Keratinocyte (primary cell): ENCODE measurements at regions not wholly inside any gene's neighbourhood (a gene's known extent, or its start where the extent isn't known, plus 50 kb on each side); places are given as distances from the start of the nearest gene placed in this dataset.

ENCODE experiments used
- DNase-seq: peaks from one replicate; pipeline ENCODE4 v3.0.0-alpha.2; 2011; ENCODE audit warnings: low read depth, missing footprints, low spot score
- FAIRE-seq: peaks from 2 replicates; lab custom pipeline; 2011; peaks lifted over from hg19 to GRCh38; lab: Jason Lieb, UNC
- H2AFZ ChIP-seq: 2 replicates; pipeline ENCODE4 v1.6.0; 2012; ENCODE audit warnings: low read length, control low read depth, inconsistent platforms; ENCODE audit not compliant: control insufficient read depth
- H3K27ac ChIP-seq: 2 replicates; pipeline ENCODE4 v1.5.1; 2011; ENCODE audit warnings: low read length; ENCODE audit not compliant: control insufficient read depth, insufficient read depth
- H3K27me3 ChIP-seq: 3 replicates; pipeline ENCODE4 v1.6.0; 2011; ENCODE audit warnings: low read length; ENCODE audit not compliant: control insufficient read depth, insufficient read depth; ENCODE audit errors: extremely low read depth
- H3K36me3 ChIP-seq, 2 experiments: 2 replicates in 1 of 2; 3 replicates in 1 of 2; pipeline ENCODE4 v1.5.1; 2011; ENCODE audit warnings: low read length in 2 of 2, mild to moderate bottlenecking in 1 of 2; ENCODE audit not compliant: control insufficient read depth in 2 of 2, insufficient read depth in 2 of 2; ENCODE audit errors: extremely low read depth in 1 of 2
- H3K4me1 ChIP-seq: 3 replicates; pipeline ENCODE4 v1.5.1; 2011; ENCODE audit warnings: low read length; ENCODE audit not compliant: control insufficient read depth, insufficient read depth; ENCODE audit errors: extremely low read depth
- H3K4me2 ChIP-seq: 3 replicates; pipeline ENCODE4 v1.6.0; 2011; ENCODE audit warnings: low read depth, low read length; ENCODE audit not compliant: control insufficient read depth, insufficient read depth; ENCODE audit errors: extremely low read depth
- H3K4me3 ChIP-seq, 3 experiments: fragments of 200-600 bp in 1 of 3; sonication (generic) in 1 of 3; 2 replicates in 2 of 3; 3 replicates in 1 of 3; pipeline ENCODE4 v1.5.1; 2011 to 2016; ENCODE audit warnings: low read length in 3 of 3, mild to moderate bottlenecking in 3 of 3, control low read depth in 2 of 3, inconsistent platforms in 1 of 3, low read depth in 1 of 3, mixed read lengths in 1 of 3, mixed run types in 1 of 3, moderate library complexity in 1 of 3; ENCODE audit not compliant: control insufficient read depth in 2 of 3, insufficient read depth in 2 of 3; ENCODE audit errors: extremely low read depth in 1 of 3
- H3K79me2 ChIP-seq: 2 replicates; pipeline ENCODE4 v1.6.0; 2012; ENCODE audit warnings: low read length; ENCODE audit not compliant: control insufficient read depth, insufficient read depth
- H3K9ac ChIP-seq: 3 replicates; pipeline ENCODE4 v1.6.0; 2011; ENCODE audit warnings: low read length; ENCODE audit not compliant: control insufficient read depth, insufficient read depth; ENCODE audit errors: extremely low read depth
- H3K9me1 ChIP-seq: 3 replicates; pipeline ENCODE4 v1.6.0; 2011; ENCODE audit warnings: low read length; ENCODE audit not compliant: control insufficient read depth, insufficient read depth; ENCODE audit errors: extremely low read depth
- H3K9me3 ChIP-seq: 2 replicates; pipeline ENCODE4 v1.5.1; 2012; ENCODE audit warnings: low read depth, low read length; ENCODE audit not compliant: control insufficient read depth
- H4K20me1 ChIP-seq: 3 replicates; pipeline ENCODE4 v1.6.0; 2011; ENCODE audit warnings: low read length; ENCODE audit not compliant: control insufficient read depth, insufficient read depth; ENCODE audit errors: extremely low read depth
- EZH2 ChIP-seq: IDR thresholded peaks from one replicate; pipeline ENCODE4 v1.6.1; 2012; ENCODE audit warnings: inconsistent platforms, mild to moderate bottlenecking, low read length, moderate library complexity
- dilution Hi-C: fragments of 300-500 bp; cut with MboI; formaldehyde crosslinking; loops from one replicate; pipeline ENCODE4 v1.7.0; 2020; ENCODE audit warnings: low sequenced_read_pairs; ENCODE audit not compliant: extremely low pct_ligation_motif_present
- TF ChIP-seq, protein P1 (sequence below), 3 experiments: IDR thresholded peaks in 1 of 3; conservative IDR thresholded peaks in 1 of 3; optimal IDR thresholded peaks in 1 of 3; 2 replicates in 2 of 3; 3 replicates in 1 of 3; pipeline versions ENCODE3 to v1.5.1; 2011; ENCODE audit warnings: low read length in 3 of 3, mild to moderate bottlenecking in 3 of 3, moderate library complexity in 2 of 3, control low read depth in 1 of 3, inconsistent platforms in 1 of 3; ENCODE audit not compliant: insufficient read depth in 2 of 3; ENCODE audit errors: extremely low read depth in 1 of 3

DNA sequence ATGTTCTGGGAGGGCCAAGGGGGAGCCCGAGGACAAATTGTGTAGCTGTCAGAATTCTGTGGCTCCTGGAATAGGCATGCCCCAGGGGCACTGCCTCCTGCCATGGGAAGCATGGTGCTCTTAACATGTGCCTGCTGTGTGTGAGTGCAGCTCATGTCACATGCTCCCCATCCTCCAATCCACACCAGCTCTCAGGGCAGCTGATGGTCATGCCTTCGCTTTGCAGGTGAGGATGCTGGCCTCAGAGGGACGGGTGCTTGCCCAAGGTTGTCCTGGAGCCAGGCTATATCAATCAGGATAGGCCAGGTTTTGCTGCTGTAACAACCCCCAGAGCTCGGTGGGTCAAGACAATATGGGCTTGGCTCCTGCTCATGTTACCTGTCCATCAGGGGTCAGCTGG is 303.4 kb downstream of the RPS24 start:
- Histone ChIP-seq H3K79me2 (no peaks in the 10 kb centered on the region), H3K36me3 (no peaks in the 10 kb centered on the region), H3K27ac (no peak overlapping the region), H2AFZ (no peak overlapping the region), H3K27me3 (no peaks in the 10 kb centered on the region), H3K4me1 (no peaks in the 10 kb centered on the region), H4K20me1 (no peaks in the 10 kb centered on the region), H3K4me3 (no peak overlapping the region), H3K9me3 (no peaks in the 10 kb centered on the region), H3K4me2 (no peak overlapping the region), H3K9me1 (no peaks in the 10 kb centered on the region), H3K9ac (no peak overlapping the region)
- dilution Hi-C loops, result no loop called here
- DNase-seq (no peak), FAIRE-seq (no peak)
- no peak for TF ChIP-seq EZH2
- TF ChIP-seq, protein P1, sequence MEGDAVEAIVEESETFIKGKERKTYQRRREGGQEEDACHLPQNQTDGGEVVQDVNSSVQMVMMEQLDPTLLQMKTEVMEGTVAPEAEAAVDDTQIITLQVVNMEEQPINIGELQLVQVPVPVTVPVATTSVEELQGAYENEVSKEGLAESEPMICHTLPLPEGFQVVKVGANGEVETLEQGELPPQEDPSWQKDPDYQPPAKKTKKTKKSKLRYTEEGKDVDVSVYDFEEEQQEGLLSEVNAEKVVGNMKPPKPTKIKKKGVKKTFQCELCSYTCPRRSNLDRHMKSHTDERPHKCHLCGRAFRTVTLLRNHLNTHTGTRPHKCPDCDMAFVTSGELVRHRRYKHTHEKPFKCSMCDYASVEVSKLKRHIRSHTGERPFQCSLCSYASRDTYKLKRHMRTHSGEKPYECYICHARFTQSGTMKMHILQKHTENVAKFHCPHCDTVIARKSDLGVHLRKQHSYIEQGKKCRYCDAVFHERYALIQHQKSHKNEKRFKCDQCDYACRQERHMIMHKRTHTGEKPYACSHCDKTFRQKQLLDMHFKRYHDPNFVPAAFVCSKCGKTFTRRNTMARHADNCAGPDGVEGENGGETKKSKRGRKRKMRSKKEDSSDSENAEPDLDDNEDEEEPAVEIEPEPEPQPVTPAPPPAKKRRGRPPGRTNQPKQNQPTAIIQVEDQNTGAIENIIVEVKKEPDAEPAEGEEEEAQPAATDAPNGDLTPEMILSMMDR (optimal IDR thresholded peaks at IDR 0.05 in 1 of 3, IDR thresholded peaks at IDR 0.05 in 1 of 3, conservative IDR thresholded peaks at IDR 0.05 in 1 of 3; ENCODE audit: extremely low read depth in 1 of 3, insufficient read depth in 2 of 3, low read length in 3 of 3), result no peak

DNA sequence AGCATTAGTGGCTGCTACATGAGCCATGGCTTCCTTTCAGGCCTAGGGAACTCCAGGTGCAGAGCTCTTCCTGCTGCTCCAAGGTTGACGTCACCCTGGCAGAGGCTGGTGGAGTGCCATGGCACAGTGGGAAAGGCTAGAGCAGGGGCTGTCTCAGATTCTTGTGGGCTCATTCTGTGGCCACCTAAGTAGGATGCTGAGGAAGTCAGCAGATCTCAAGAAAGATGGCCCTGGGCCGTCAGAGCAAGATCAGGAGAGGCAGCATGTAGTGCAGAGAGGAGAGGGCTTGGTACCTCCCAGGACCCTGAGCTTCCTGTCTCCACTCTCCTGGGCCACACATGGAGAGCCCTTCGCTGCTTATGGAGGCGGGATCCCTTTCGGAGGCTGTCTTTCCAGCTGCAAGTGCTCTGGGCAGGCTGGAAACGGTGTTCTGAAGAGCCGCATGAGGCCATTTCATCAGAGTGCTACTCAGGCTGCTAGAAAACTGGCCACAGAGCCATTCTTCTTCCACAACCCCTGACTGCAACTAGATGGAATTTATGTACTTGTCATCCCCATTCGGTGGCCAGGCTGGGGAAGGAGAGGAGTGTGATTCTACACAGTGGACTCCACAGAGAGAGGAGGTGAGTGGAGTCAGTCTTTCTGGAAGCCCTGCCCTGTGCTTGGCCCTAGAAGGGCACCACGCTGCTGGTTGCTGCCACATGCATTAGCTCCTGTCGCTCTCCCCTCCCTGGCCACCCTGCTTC is 304.2 kb downstream of the RPS24 start:
- TF ChIP-seq, protein P1 (optimal IDR thresholded peaks at IDR 0.05 in 1 of 3, IDR thresholded peaks at IDR 0.05 in 1 of 3, conservative IDR thresholded peaks at IDR 0.05 in 1 of 3; ENCODE audit: extremely low read depth in 1 of 3, insufficient read depth in 2 of 3, low read length in 3 of 3), result no peak
- TF ChIP-seq EZH2, result no peak
- Histone ChIP-seq H3K36me3 (no peaks in the 10 kb centered on the region), H3K4me1 (no peaks in the 10 kb centered on the region), H4K20me1 (no peaks in the 10 kb centered on the region), H3K4me3 (no peak overlapping the region), H3K4me2 (no peak overlapping the region), H3K9me3 (no peaks in the 10 kb centered on the region), H2AFZ (no peak overlapping the region), H3K79me2 (no peaks in the 10 kb centered on the region), H3K27ac (no peak overlapping the region), H3K9me1 (no peaks in the 10 kb centered on the region), H3K27me3 (peaks cover 2% of the 10 kb centered on the region), H3K9ac (no peak overlapping the region)
- DNase-seq (no peak), FAIRE-seq (no peak)
- dilution Hi-C loops, result no loop called here
